Upper lobe of left lung (tissue), 6 donors: ENCODE measurements at regions not wholly inside any gene's neighbourhood (a gene's known extent, or its start where the extent isn't known, plus 50 kb on each side); places are given as distances from the start of the nearest gene placed in this dataset.

Experiments
- ATAC-seq, 2 donors: fragments of 200-7000 bp; cut with Tn5 transposase; one replicate each; pipeline ENCODE4 v1.9.1; 2022; ENCODE audit warnings: mild to moderate bottlenecking in 2 of 2, moderate library complexity in 2 of 2; ENCODE audit not compliant: low FRiP score in 2 of 2
- DNase-seq, 2 donors: peaks; one replicate each; pipeline ENCODE4 v3.0.0-alpha.2; 2019 to 2020
- H3K27ac ChIP-seq, 4 donors: fragments of 200-600 bp; sonication (generic); one replicate each; pipeline ENCODE4 v1.5.1; 2016 to 2019
- H3K27me3 ChIP-seq, 4 donors: fragments of 200-600 bp; sonication (generic); one replicate each; pipeline ENCODE4 v1.5.1; 2017 to 2019
- H3K36me3 ChIP-seq, 4 donors: fragments of 200-600 bp; sonication (generic); one replicate each; pipeline ENCODE4 v1.5.1; 2016 to 2019
- H3K4me1 ChIP-seq, 4 donors: fragments of 200-600 bp; sonication (generic); one replicate each; pipeline ENCODE4 v1.5.1; 2018 to 2019
- H3K4me3 ChIP-seq, 4 donors: fragments of 200-600 bp; sonication (generic); one replicate each; pipeline ENCODE4 v1.5.1; 2017 to 2019; ENCODE audit warnings: mild to moderate bottlenecking in 2 of 4, moderate library complexity in 1 of 4
- H3K9me3 ChIP-seq, 4 donors: fragments of 200-600 bp; sonication (generic); one replicate each; pipeline ENCODE4 v1.5.1; 2018 to 2019
- EP300 ChIP-seq, 4 donors: sonication (generic); formaldehyde crosslinking; IDR thresholded peaks; one replicate each; pipeline ENCODE4 v1.5.1; 2017; ENCODE audit warnings: antibody characterized with exemption in 4 of 4, control low read depth in 2 of 4
- POLR2A ChIP-seq, 4 donors: fragments of 450-650 bp; IDR thresholded peaks; one replicate each; pipeline ENCODE4 v1.5.1; 2016 to 2017; ENCODE audit warnings: antibody characterized with exemption in 4 of 4, mild to moderate bottlenecking in 2 of 4
- POLR2AphosphoS5 ChIP-seq, 2 donors: sonication (generic); formaldehyde crosslinking; IDR thresholded peaks; one replicate each; pipeline ENCODE4 v1.5.1; 2017; ENCODE audit warnings: antibody characterized with exemption in 2 of 2
- WGBS, 2 donors: methylation state at CpG; one replicate each; pipeline ENCODE4 v1.1.5; 2017 to 2018; 5-methylcytosine and 5-hydroxymethylcytosine counted together
- TF ChIP-seq, protein P1 (sequence below), 6 experiments: fragments of 450-650 bp in 4 of 6; fragments of 200-600 bp in 2 of 6; sonication (generic) in 2 of 6; IDR thresholded peaks; one replicate each; pipeline ENCODE4 v1.5.1; 2016 to 2019; ENCODE audit warnings: antibody characterized with exemption in 6 of 6
- donor health status: DM: no; HTN: no; CAD: no; lungs with moderate emphysema.
- donor health status: DM: no; HTN: yes; CAD: no; lungs with severe emphysema.

DNA sequence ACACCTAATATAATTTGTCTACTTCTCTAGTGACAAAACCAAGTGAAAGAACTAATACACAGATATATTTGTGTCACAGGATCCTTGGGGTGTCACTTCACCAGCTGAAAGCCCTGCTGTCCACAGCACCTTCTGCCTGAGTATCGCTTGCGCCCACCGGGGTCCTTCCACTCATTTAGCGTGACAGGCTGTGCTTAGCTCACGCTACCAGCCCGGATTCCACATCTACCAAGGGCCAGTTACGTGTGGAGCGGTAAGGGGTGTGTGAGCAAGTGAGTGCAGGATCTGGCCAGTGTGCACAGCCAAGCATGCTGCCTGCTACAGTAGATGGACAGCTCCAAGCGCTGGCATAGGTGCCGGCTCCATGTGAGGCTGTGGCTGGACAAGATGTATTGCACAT, 810.9 kb downstream of the NSUN3 start:
- DNase-seq (peak in 1 of 2 donors; percentile 8), ATAC-seq (no peak)
- Histone ChIP-seq H3K9me3 (peaks cover 0 to 3% (median 0%) of the 10 kb centered on the region in 4 donors), H3K27ac (no peak overlapping the region), H3K4me1 (no peaks in the 10 kb centered on the region), H3K4me3 (no peak overlapping the region), H3K27me3 (no peaks in the 10 kb centered on the region), H3K36me3 (no peaks in the 10 kb centered on the region)
- TF ChIP-seq EP300 (IDR thresholded peaks at IDR 0.05) = no peak
- no peak for TF ChIP-seq POLR2AphosphoS5 (IDR thresholded peaks at IDR 0.05)
- WGBS, 2 donors = 91 to 95% methylated on average over 8 to 10 of the region's 10 CpGs

DNA sequence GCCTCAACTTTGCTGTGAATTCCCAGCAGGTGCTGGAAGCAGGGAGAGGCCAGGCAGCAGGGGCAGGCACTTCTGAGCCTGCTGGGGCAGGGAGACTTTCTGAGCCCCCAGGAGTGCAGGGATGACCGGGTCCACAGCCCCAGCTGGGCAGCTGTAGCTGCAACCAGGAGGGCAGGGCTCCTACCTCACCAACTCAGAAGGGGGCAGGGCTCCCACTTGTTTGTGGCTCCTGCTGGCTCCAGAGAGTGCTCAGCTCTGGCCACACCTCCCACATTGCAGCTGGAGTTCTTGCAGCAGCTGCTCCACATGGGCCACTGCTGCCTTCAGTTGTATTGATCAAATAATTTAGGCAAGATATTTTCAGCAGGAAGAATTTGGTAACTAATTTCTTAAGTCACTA, 812.3 kb downstream of the NSUN3 start:
- no peak for TF ChIP-seq POLR2A (IDR thresholded peaks at IDR 0.05)
- no peak for TF ChIP-seq POLR2AphosphoS5 (IDR thresholded peaks at IDR 0.05)
- TF ChIP-seq, protein P1, sequence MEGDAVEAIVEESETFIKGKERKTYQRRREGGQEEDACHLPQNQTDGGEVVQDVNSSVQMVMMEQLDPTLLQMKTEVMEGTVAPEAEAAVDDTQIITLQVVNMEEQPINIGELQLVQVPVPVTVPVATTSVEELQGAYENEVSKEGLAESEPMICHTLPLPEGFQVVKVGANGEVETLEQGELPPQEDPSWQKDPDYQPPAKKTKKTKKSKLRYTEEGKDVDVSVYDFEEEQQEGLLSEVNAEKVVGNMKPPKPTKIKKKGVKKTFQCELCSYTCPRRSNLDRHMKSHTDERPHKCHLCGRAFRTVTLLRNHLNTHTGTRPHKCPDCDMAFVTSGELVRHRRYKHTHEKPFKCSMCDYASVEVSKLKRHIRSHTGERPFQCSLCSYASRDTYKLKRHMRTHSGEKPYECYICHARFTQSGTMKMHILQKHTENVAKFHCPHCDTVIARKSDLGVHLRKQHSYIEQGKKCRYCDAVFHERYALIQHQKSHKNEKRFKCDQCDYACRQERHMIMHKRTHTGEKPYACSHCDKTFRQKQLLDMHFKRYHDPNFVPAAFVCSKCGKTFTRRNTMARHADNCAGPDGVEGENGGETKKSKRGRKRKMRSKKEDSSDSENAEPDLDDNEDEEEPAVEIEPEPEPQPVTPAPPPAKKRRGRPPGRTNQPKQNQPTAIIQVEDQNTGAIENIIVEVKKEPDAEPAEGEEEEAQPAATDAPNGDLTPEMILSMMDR (IDR thresholded peaks at IDR 0.05) = no peak
- TF ChIP-seq EP300 (IDR thresholded peaks at IDR 0.05) = no peak
- Histone ChIP-seq H3K36me3 (no peaks in the 10 kb centered on the region), H3K9me3 (peaks cover 0 to 3% (median 0%) of the 10 kb centered on the region in 4 donors), H3K27ac (no peak overlapping the region), H3K4me1 (no peaks in the 10 kb centered on the region), H3K4me3 (no peak overlapping the region), H3K27me3 (no peaks in the 10 kb centered on the region)
- WGBS, 2 donors = 91% methylated on average over 1 of the region's 1 CpG; no CpG with 5 or more reads in 1 of the 2 donors
- ATAC-seq (no peak), DNase-seq (peak in 1 of 2 donors; percentile 35)

DNA sequence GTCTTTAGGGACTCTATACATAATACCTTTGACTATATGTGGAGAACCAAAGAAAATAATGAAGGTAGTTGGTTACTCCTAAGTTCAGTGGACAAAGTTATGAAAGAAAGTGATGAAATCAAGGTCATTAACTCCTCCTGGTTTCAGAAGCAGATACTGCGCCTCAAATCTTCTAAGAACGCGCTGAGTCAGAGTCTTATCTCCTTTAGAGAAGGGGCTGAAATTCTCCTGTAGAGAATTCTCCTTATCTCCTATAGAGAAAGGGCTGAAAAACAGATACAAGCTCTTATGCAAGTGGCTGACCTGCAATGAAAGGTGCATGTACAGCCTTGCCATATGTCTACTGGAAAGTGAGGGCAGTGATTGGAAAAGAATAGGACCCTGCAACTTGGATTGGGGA, 824.2 kb downstream of the NSUN3 start:
- no peak for ATAC-seq
- Histone ChIP-seq H3K4me3 (no peak overlapping the region), H3K27ac (no peak overlapping the region), H3K4me1 (no peaks in the 10 kb centered on the region), H3K36me3 (no peaks in the 10 kb centered on the region), H3K27me3 (no peaks in the 10 kb centered on the region), H3K9me3 (no peaks in the 10 kb centered on the region)
- TF ChIP-seq, protein P1 (IDR thresholded peaks at IDR 0.05) = no peak
- TF ChIP-seq EP300 (IDR thresholded peaks at IDR 0.05) (no peak), POLR2A (IDR thresholded peaks at IDR 0.05) (no peak), POLR2AphosphoS5 (IDR thresholded peaks at IDR 0.05) (no peak)
- 59 to 61% methylated on average over 3 of the region's 3 CpGs for WGBS, 2 donors
- no peak for DNase-seq

DNA sequence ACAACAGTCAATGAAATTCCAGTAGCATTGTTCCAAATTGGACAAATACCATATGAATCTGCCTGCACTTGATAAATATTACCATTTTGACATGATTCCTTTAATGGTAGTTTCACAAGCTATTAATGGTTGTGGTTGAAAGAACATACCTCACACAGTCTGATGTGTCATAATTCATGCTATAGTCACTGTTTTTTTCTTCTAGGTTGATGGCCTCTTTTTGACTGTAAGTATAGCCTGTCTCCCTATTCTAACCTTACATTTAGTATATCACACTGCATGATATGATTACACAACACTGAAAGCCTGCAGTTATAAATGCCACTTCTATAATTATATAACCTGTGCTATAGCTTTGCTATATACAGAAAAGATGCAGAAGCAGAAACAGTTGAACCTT, 834.1 kb downstream of the NSUN3 start:
- Histone ChIP-seq H3K27ac (no peak overlapping the region), H3K4me1 (no peaks in the 10 kb centered on the region), H3K36me3 (no peaks in the 10 kb centered on the region), H3K4me3 (no peak overlapping the region), H3K27me3 (no peaks in the 10 kb centered on the region), H3K9me3 (no peaks in the 10 kb centered on the region)
- no peak for DNase-seq
- no peak for ATAC-seq
- TF ChIP-seq EP300 (IDR thresholded peaks at IDR 0.05) = no peak
- TF ChIP-seq POLR2A (IDR thresholded peaks at IDR 0.05) = no peak
- TF ChIP-seq, protein P1 (IDR thresholded peaks at IDR 0.05) = no peak
- no peak for TF ChIP-seq POLR2AphosphoS5 (IDR thresholded peaks at IDR 0.05)

DNA sequence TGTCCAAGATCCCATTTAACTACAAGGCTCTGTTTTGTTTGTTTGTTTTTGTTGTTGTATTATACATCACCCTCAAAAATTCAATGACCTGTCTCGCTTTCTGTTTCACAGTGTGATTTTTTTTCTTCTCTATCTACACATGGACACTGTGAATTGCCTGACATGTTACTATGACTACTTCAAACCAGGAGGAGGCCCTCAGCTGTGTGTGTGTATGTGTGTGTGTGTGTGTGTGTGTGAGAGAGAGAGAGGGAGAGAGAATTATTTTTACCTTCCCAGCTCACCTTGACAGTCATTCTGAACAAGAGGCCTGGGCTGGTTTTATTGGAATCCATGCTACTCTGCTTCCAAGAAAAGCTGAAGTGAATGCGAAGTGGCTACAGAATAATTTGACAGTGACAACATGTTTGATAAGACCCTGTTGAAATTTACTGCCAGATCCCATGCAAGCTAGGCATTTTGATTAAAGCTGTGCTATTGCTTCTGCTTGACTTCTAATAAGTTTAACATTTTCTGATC, 841.4 kb downstream of the NSUN3 start:
- Histone ChIP-seq H3K9me3 (no peaks in the 10 kb centered on the region), H3K4me3 (no peak overlapping the region), H3K4me1 (no peaks in the 10 kb centered on the region), H3K27ac (no peak overlapping the region), H3K36me3 (no peaks in the 10 kb centered on the region), H3K27me3 (no peaks in the 10 kb centered on the region)
- 66 to 86% methylated on average over 2 of the region's 2 CpGs for WGBS, 2 donors
- DNase-seq (no peak), ATAC-seq (no peak)
- TF ChIP-seq POLR2A (IDR thresholded peaks at IDR 0.05) (no peak), EP300 (IDR thresholded peaks at IDR 0.05) (no peak), POLR2AphosphoS5 (IDR thresholded peaks at IDR 0.05) (no peak)
- TF ChIP-seq, protein P1 (IDR thresholded peaks at IDR 0.05) = no peak
